Lower lobe of right lung (tissue), 2 donors: ENCODE measurements at regions not wholly inside any gene's neighbourhood (a gene's known extent, or its start where the extent isn't known, plus 50 kb on each side); places are given as distances from the start of the nearest gene placed in this dataset.

ENCODE experiments used
- ATAC-seq, 2 donors: fragments of 200-7000 bp; cut with Tn5 transposase; one replicate each; pipeline ENCODE4 v1.9.1; 2020 to 2022; ENCODE audit warnings: mild to moderate bottlenecking in 2 of 2, moderate library complexity in 2 of 2
- DNase-seq: peaks from one replicate; pipeline ENCODE4 v3.0.0-alpha.2; 2020
- H3K27ac ChIP-seq: fragments of 200-600 bp; one replicate; pipeline ENCODE4 v1.8.0; 2022
- H3K27me3 ChIP-seq: fragments of 200-600 bp; one replicate; pipeline ENCODE4 v1.8.0; 2022; ENCODE audit warnings: low read depth
- H3K36me3 ChIP-seq: fragments of 200-600 bp; one replicate; pipeline ENCODE4 v1.8.0; 2022; ENCODE audit warnings: mild to moderate bottlenecking
- H3K4me1 ChIP-seq: fragments of 200-600 bp; one replicate; pipeline ENCODE4 v1.8.0; 2022
- H3K4me3 ChIP-seq: fragments of 200-600 bp; one replicate; pipeline ENCODE4 v1.8.0; 2022; ENCODE audit warnings: mild to moderate bottlenecking
- H3K9me3 ChIP-seq: fragments of 200-600 bp; one replicate; pipeline ENCODE4 v1.8.0; 2022
- CTCF ChIP-seq: fragments of 200-600 bp; IDR thresholded peaks from one replicate; pipeline ENCODE4 v1.8.0; 2022; ENCODE audit warnings: antibody characterized with exemption, mild to moderate bottlenecking
- intact Hi-C: fragments of 100-400 bp; cut with DNase I; formaldehyde crosslinking; loops from one replicate; pipeline ENCODE4 v1.11.0; 2022
- donor health status: DM: no; HTN: yes; CAD: no; lungs with severe emphysema.

DNA sequence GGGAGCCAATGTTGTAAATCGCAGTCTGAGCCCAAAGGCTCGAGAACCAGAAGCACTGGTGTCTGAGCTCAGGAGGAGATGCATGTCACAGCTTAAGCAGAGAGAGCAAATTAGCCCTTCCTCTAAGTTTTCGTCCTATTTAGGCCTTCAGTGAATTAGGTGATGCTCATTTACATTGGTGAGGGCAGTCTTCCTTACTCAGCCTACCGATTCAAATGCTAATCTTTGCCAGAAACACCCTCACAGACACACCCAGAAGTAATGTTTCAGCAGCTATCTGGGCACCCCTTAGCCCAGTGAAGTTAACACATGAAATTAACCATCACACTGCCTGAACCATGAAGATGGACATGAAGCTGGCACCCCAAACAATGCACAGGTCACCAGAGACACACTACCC, 385.1 kb downstream of the STK39 start:
- TF ChIP-seq CTCF = no peak
- Histone ChIP-seq H3K36me3 (no peaks in the 10 kb centered on the region), H3K9me3 (no peaks in the 10 kb centered on the region), H3K4me3 (no peak overlapping the region), H3K27me3 (no peaks in the 10 kb centered on the region), H3K27ac (no peak overlapping the region), H3K4me1 (no peaks in the 10 kb centered on the region)
- DNase-seq (no peak), ATAC-seq (no peak)
- intact Hi-C loops = no loop called here

DNA sequence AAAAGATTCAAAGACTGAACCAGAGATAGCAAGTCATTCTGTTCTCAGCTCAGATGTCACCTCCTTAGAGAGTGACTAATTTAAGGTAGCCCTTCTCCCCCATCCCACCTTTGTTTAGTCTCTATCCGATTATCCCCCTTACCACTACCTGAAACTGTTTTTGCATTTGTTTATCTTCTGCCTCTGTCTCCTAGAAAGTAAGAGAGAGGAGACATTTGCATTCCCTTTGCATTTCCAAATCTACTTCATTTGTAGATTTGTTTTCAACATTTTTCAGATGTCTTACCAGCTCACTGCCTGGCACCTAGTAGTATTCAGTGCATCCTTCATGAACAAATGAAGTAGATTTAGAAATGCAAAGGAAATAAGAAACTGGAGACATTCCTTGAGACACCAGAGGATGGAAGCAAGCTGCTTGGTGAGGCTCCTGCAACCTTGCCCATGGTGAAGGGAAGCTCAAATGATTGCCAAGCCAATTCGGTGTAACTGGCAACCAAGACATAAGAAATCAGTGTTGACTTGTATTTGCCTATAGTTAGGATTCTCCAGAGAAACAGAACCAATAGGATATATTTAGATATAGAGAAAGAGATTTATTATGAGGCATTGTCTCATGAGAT, 385.7 kb downstream of the STK39 start:
- Histone ChIP-seq H3K27ac (no peak overlapping the region), H3K4me3 (no peak overlapping the region), H3K27me3 (no peaks in the 10 kb centered on the region), H3K9me3 (no peaks in the 10 kb centered on the region), H3K36me3 (no peaks in the 10 kb centered on the region), H3K4me1 (no peaks in the 10 kb centered on the region)
- intact Hi-C loops = no loop called here
- no peak for DNase-seq
- ATAC-seq = no peak
- TF ChIP-seq CTCF = no peak

- no peaks in the 10 kb centered on the region for H3K4me1 ChIP-seq
- no peaks in the 10 kb centered on the region for H3K9me3 ChIP-seq
- no peak for TF ChIP-seq CTCF
- no peaks in the 10 kb centered on the region for H3K27me3 ChIP-seq
- H3K27ac ChIP-seq = no peak overlapping the region
- no peak for ATAC-seq
- no peaks in the 10 kb centered on the region for H3K36me3 ChIP-seq
- intact Hi-C loops = no loop called here
- H3K4me3 ChIP-seq = no peak overlapping the region
- DNase-seq = no peak
Measured at GRCh38 chr2:167860082-167860481, 387.3 kb downstream of the STK39 start.

GRCh38 chr2:167859676-167860075, 387.7 kb downstream of the STK39 start:
- no peak for TF ChIP-seq CTCF
- intact Hi-C loops = no loop called here
- DNase-seq (no peak), ATAC-seq (no peak)
- Histone ChIP-seq H3K27me3 (no peaks in the 10 kb centered on the region), H3K9me3 (no peaks in the 10 kb centered on the region), H3K27ac (no peak overlapping the region), H3K36me3 (no peaks in the 10 kb centered on the region), H3K4me3 (no peak overlapping the region), H3K4me1 (no peaks in the 10 kb centered on the region)

GRCh38 chr2:167858086-167858485, 389.3 kb downstream of the STK39 start:
- Histone ChIP-seq H3K9me3 (no peaks in the 10 kb centered on the region), H3K36me3 (no peaks in the 10 kb centered on the region), H3K27ac (no peak overlapping the region), H3K27me3 (no peaks in the 10 kb centered on the region), H3K4me1 (no peaks in the 10 kb centered on the region), H3K4me3 (no peak overlapping the region)
- TF ChIP-seq CTCF = no peak
- ATAC-seq = no peak
- intact Hi-C loops = no loop called here
- DNase-seq = no peak

GRCh38 chr2:167857416-167857815, 390.0 kb downstream of the STK39 start:
- H3K36me3 ChIP-seq = no peaks in the 10 kb centered on the region
- no peaks in the 10 kb centered on the region for H3K4me1 ChIP-seq
- intact Hi-C loops = no loop called here
- no peak for TF ChIP-seq CTCF
- H3K4me3 ChIP-seq = no peak overlapping the region
- ATAC-seq (no peak), DNase-seq (no peak)
- no peak overlapping the region for H3K27ac ChIP-seq
- no peaks in the 10 kb centered on the region for H3K27me3 ChIP-seq
- H3K9me3 ChIP-seq = no peaks in the 10 kb centered on the region
